ENCODE measurements at regions not wholly inside any gene's neighbourhood (a gene's known extent, or its start where the extent isn't known, plus 50 kb on each side); places are given as distances from the start of the nearest gene placed in this dataset.

DNA sequence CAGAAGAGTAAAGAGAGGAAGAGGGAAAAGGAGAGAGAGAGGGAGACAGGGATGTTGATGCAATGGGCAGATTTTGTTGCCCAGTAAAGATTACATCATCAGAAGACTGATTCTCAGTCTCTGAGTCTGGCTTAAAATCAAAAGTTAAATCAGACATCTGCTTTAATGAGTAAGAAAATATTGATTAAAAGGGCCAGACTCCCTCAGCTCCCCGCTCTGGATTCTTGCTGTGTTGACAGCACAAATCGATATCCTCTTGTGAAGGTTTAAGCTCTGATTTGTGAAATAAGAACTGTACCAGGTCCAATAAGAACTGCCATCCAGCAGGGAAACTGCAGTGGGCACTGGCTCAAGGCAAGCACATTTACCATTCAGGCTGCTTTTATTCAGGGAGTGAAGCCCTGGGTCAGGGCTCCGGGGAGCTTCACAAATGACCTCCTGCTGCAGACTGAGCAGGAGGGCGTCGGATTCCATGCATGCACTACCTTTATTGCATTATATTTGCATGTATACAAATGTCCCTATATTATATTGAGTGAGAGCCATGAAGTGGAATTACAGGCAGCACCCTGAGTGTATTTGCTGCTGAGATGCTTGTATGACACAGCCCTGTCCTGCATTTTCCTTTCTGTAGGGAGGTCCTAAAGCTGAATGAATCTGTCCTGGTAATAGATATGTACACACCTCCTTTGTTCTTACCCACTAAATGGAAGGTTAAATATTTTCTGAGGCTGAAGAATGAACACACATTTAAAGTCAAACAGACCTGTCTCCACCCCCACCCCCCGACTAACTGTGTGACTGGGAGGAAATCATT lies 401.5 kb downstream of the REEP3 start:
- no peak overlapping the region; the same call in 1 of the 2 replicates for H3K9ac ChIP-seq (ENCODE audit: low read depth, low read length)
- H3K4me3 ChIP-seq (ENCODE audit: low read depth, low read length) = no peak overlapping the region
- H3K36me3 ChIP-seq (ENCODE audit: control insufficient read depth, insufficient read depth, low read length) = no peaks in the 10 kb centered on the region
- peaks cover 31% of the 10 kb centered on the region for H3K4me1 ChIP-seq (ENCODE audit: control insufficient read depth, insufficient read depth, low read length)
- peak overlapping the region; percentile 54 for H3K27ac ChIP-seq (ENCODE audit: low read depth, low read length)
- no peaks in the 10 kb centered on the region for H3K9me3 ChIP-seq (ENCODE audit: control insufficient read depth, insufficient read depth, low read length)
- no peaks in the 10 kb centered on the region for H3K27me3 ChIP-seq (ENCODE audit: control insufficient read depth, insufficient read depth, low read length)

DNA sequence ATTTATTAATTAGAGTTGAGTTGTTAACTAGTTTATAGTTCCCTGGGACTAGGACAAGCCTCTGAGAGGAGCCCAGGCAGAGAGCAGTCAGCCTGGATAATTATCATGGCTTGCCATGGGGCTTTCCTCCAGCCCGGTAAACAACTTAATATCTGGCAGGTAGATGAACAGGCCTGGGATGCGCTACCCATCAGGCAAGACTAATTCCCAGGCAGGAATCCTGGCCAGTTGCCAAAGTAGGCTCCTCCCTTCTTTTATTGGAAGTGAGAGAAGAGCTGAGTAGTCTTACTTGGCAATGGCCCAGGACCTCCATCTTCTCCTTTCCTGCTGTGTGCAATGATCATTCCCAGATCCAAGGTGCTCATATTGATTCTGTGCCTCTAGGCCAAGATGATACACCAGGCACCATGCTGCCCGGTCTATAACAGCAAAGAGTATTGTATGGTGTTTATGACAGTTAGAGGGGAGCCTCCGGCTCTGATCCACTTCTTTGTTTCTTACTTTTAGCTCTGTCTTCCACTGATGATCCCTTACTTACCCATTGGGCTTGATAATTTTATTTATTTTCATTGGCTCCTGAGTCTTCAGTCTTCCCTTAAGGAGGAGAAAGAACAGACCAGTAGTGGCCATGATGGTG lies 408.7 kb downstream of the REEP3 start:
- Histone ChIP-seq H3K4me1 (ENCODE audit: control insufficient read depth, insufficient read depth, low read length) (peaks cover 7% of the 10 kb centered on the region; the same call in 1 of the 2 replicates), H3K27me3 (ENCODE audit: control insufficient read depth, insufficient read depth, low read length) (no peaks in the 10 kb centered on the region), H3K9me3 (ENCODE audit: control insufficient read depth, insufficient read depth, low read length) (no peaks in the 10 kb centered on the region), H3K9ac (ENCODE audit: low read depth, low read length) (no peak overlapping the region), H3K36me3 (ENCODE audit: control insufficient read depth, insufficient read depth, low read length) (no peaks in the 10 kb centered on the region), H3K27ac (ENCODE audit: low read depth, low read length) (no peak overlapping the region), H3K4me3 (ENCODE audit: low read depth, low read length) (no peak overlapping the region)

DNA sequence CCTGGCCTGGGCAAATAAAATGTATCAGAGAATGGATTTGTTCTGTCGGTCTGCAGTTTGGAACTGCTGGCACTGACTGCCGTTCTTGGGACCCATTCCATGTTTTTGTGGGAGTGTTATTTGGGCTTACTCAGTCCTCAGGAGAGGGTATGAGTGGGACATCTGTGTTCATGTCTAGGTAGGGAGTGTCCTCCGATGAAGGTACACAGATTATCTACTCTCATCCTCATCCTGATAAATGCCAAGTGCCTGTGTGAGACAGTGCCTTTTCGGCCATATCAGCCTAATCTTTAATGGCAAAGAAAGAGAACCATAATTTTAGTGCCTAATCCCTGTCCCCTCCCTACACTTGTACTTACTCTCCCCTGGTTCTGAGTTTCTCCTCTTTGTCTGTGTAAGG lies 409.4 kb downstream of the REEP3 start:
- Histone ChIP-seq H3K4me3 (ENCODE audit: low read depth, low read length) (no peak overlapping the region), H3K36me3 (ENCODE audit: control insufficient read depth, insufficient read depth, low read length) (no peaks in the 10 kb centered on the region), H3K9me3 (ENCODE audit: control insufficient read depth, insufficient read depth, low read length) (no peaks in the 10 kb centered on the region), H3K9ac (ENCODE audit: low read depth, low read length) (no peak overlapping the region), H3K4me1 (ENCODE audit: control insufficient read depth, insufficient read depth, low read length) (peaks cover 7% of the 10 kb centered on the region; the same call in 1 of the 2 replicates), H3K27ac (ENCODE audit: low read depth, low read length) (no peak overlapping the region), H3K27me3 (ENCODE audit: control insufficient read depth, insufficient read depth, low read length) (no peaks in the 10 kb centered on the region)

DNA sequence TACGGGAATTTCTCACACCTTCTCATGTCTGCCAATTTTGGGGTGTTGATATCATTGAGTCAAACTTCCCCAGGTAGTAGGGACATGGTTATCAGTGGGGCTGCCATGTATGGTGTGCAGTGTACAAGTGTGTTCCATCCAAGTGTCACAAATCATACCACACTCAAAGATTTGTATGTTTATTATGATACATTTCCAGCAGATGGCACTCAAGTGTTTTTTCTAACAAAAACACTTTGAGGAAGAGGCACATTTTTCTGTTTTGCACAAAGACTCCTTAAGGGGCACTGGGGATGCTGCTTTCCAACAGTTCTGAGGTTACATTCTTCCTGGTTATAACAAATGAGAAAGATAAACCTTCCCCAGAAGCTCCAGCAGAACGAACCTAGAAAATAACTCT lies 414.5 kb downstream of the REEP3 start:
- no peak overlapping the region for H3K27ac ChIP-seq (ENCODE audit: low read depth, low read length)
- no peak overlapping the region for H3K9ac ChIP-seq (ENCODE audit: low read depth, low read length)
- H3K4me1 ChIP-seq (ENCODE audit: control insufficient read depth, insufficient read depth, low read length) = peaks cover 17% of the 10 kb centered on the region
- H3K36me3 ChIP-seq (ENCODE audit: control insufficient read depth, insufficient read depth, low read length) = no peaks in the 10 kb centered on the region
- H3K9me3 ChIP-seq (ENCODE audit: control insufficient read depth, insufficient read depth, low read length) = no peaks in the 10 kb centered on the region
- H3K27me3 ChIP-seq (ENCODE audit: control insufficient read depth, insufficient read depth, low read length) = no peaks in the 10 kb centered on the region
- no peak overlapping the region for H3K4me3 ChIP-seq (ENCODE audit: low read depth, low read length)

DNA sequence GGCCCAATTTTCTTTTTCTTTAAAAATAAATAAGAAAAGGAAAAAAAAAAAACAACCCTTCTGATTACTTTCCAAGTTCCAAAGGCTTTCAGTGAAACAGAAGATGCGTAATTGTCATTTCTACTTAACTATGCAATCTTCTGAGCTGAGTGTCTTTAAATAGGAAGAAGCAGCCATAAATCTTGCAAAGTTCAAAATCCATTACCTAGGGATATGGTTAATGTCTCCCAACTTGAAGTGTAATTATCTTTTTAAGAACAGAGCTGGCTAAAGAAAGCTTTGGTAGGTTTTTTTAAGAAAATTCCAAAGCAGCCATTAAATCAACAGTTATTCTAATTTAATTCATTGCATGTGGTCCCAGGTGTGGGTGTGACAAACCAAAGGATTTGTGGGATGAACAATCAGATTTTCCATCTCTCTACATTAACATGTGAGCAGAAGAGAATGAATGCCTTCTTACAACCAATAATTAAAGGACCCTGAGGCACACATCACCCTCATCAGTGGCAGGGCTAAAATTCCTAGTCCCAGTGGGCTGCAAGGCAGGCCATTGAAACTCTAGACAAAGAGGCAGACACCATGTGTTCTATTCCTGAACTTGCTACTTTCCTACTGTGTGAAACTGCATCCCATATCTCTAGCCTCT lies 419.2 kb downstream of the REEP3 start:
- no peaks in the 10 kb centered on the region for H3K27me3 ChIP-seq (ENCODE audit: control insufficient read depth, insufficient read depth, low read length)
- no peaks in the 10 kb centered on the region for H3K36me3 ChIP-seq (ENCODE audit: control insufficient read depth, insufficient read depth, low read length)
- peaks cover 16% of the 10 kb centered on the region for H3K4me1 ChIP-seq (ENCODE audit: control insufficient read depth, insufficient read depth, low read length)
- H3K27ac ChIP-seq (ENCODE audit: low read depth, low read length) = peak overlapping the region; percentile 49
- no peak overlapping the region for H3K4me3 ChIP-seq (ENCODE audit: low read depth, low read length)
- H3K9me3 ChIP-seq (ENCODE audit: control insufficient read depth, insufficient read depth, low read length) = no peaks in the 10 kb centered on the region
- H3K9ac ChIP-seq (ENCODE audit: low read depth, low read length) = no peak overlapping the region

DNA sequence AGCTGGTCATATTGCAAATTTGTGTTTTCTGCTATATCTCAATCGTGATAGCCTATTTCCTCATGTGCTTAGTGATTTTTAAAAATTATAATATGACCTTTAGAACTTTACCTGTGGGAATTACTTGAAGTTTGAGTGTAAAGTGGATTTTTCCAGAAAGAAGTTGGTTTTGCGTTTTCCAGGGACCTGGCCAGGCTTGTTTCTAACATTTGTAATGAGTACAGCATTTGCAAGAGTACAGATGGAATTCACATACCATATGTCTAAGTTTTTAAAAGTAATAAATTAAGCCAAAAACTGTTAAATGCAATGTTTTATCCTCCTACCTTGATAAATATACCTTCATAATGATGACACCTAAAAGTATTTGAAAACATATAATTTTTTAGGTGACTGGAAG lies 443.2 kb downstream of the REEP3 start:
- Histone ChIP-seq H3K27me3 (ENCODE audit: control insufficient read depth, insufficient read depth, low read length) (no peaks in the 10 kb centered on the region), H3K9me3 (ENCODE audit: control insufficient read depth, insufficient read depth, low read length) (0 out of 2 replicates have a peak, but pooled peaks cover 7% of the 10 kb centered on the region), H3K27ac (ENCODE audit: low read depth, low read length) (no peak overlapping the region), H3K4me1 (ENCODE audit: control insufficient read depth, insufficient read depth, low read length) (no peaks in the 10 kb centered on the region), H3K36me3 (ENCODE audit: control insufficient read depth, insufficient read depth, low read length) (no peaks in the 10 kb centered on the region), H3K4me3 (ENCODE audit: low read depth, low read length) (no peak overlapping the region), H3K9ac (ENCODE audit: low read depth, low read length) (no peak overlapping the region)

DNA sequence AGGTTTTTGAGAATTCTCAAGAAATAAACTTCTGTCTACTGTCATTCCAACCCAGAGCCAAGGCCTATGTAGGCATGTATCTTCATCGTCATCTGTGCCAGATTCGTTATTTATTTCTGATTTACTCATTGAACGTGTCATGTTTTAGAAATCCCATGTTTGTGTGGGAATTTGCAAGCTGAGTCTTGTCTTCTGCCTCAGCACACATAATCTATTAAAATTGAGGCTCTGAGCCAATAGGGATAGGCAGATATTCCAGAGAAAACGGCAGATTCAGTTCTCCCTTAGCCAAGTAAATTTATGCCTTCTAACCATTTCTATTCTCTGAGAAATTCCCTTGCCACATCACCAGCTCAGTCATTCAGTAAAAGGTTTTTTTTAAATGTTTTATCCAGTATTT lies 444.6 kb downstream of the REEP3 start:
- Histone ChIP-seq H3K27ac (ENCODE audit: low read depth, low read length) (no peak overlapping the region), H3K4me1 (ENCODE audit: control insufficient read depth, insufficient read depth, low read length) (no peaks in the 10 kb centered on the region), H3K9me3 (ENCODE audit: control insufficient read depth, insufficient read depth, low read length) (0 out of 2 replicates have a peak, but pooled peaks cover 7% of the 10 kb centered on the region), H3K27me3 (ENCODE audit: control insufficient read depth, insufficient read depth, low read length) (no peaks in the 10 kb centered on the region), H3K36me3 (ENCODE audit: control insufficient read depth, insufficient read depth, low read length) (no peaks in the 10 kb centered on the region), H3K9ac (ENCODE audit: low read depth, low read length) (no peak overlapping the region), H3K4me3 (ENCODE audit: low read depth, low read length) (no peak overlapping the region)

DNA sequence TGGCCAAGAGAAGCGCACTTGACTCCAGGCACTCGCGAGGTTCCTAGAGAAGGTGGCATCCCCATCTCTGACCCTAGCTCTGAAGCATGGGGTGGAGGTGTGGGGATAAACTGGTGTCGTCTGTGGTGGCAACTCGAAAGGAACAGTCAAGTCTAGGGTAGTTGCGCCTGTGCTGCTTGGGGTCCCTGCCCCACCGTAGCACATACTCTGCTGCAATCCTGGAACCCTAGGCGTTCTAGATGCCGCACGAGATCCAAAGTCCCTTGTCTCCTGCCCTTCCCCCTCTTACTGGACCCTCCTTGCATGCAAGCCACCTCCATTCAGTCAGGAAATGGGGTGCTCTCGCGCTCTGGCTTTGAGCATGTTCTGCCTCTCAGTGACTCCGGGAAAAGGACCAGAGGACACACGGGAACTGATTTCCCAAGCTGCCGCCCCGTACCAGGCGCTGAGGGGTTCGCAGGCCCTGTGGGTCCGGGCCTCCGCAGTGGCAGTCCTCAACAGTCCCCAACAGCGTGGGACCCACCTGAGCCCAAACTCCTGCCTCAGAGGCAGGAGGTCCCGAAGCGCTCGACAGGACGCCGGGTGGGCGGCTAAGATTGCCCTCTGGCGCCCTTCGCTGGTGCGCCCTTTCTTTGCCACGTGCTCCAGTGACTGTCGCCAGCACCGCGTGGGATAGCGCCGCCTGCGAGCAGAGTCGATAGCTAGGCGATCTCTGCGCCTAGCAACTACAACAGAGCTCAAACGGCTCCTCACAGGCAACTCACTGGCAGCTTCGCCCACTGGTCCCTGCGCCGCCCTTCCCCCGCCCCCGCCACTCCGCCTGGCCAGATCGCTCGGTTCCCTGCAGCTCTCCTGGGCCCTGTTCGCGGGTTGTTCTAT lies 452.0 kb downstream of the REEP3 start:
- Histone ChIP-seq H3K4me3 (ENCODE audit: low read depth, low read length) (no peak overlapping the region), H3K36me3 (ENCODE audit: control insufficient read depth, insufficient read depth, low read length) (no peaks in the 10 kb centered on the region), H3K27me3 (ENCODE audit: control insufficient read depth, insufficient read depth, low read length) (no peaks in the 10 kb centered on the region), H3K4me1 (ENCODE audit: control insufficient read depth, insufficient read depth, low read length) (no peaks in the 10 kb centered on the region), H3K27ac (ENCODE audit: low read depth, low read length) (no peak overlapping the region), H3K9me3 (ENCODE audit: control insufficient read depth, insufficient read depth, low read length) (0 out of 2 replicates have a peak, but pooled peaks cover 7% of the 10 kb centered on the region), H3K9ac (ENCODE audit: low read depth, low read length) (no peak overlapping the region)

DNA sequence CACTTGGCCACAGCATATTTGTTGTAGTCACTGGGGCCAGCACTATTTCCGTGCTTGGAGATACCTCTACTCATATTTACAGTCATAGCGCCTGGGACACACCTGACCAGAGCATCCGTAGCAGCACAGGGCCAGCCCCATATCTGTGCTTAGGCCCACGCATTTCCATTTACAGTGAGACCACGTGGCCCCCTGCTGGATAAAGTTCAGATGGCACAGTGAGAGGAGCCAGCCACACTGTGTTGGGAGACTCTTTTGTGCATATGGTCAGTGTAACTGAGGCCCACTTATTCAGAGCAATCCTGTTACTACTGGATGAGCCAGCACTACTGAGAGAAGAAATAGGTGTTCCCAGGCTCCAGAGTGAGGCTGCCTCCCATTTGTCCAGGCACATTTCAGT lies 455.3 kb downstream of the REEP3 start:
- Histone ChIP-seq H3K27ac (ENCODE audit: low read depth, low read length) (no peak overlapping the region), H3K36me3 (ENCODE audit: control insufficient read depth, insufficient read depth, low read length) (no peaks in the 10 kb centered on the region), H3K4me3 (ENCODE audit: low read depth, low read length) (no peak overlapping the region), H3K27me3 (ENCODE audit: control insufficient read depth, insufficient read depth, low read length) (no peaks in the 10 kb centered on the region), H3K9me3 (ENCODE audit: control insufficient read depth, insufficient read depth, low read length) (no peaks in the 10 kb centered on the region), H3K4me1 (ENCODE audit: control insufficient read depth, insufficient read depth, low read length) (no peaks in the 10 kb centered on the region), H3K9ac (ENCODE audit: low read depth, low read length) (no peak overlapping the region)

DNA sequence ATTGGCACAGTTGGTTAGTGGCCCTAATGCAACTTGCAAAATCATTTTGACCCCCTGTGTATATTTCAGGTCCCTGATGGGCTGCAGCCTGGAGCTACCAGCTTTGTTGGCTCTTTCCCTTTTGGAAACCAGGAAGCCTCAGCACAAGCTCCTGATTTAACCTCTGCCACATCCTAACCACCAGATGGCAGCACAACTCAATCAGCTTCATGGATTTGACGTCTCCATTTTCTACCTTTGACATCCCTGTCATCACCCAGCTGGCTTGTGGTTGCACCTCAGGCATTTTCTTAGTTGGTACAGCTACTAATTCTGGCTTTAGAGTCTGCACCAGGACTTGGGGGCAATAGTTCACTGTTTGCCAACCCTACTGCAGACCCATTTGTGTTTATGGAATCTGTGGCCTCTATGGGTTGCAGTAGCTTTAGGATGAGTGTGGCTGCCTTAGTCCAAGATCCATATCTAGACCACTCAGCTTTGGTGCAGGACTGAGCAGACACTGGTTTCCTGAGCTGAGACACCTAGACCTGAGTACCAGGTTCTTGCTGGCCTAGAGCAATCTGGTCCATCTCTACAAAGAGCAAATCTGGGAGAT lies 456.2 kb downstream of the REEP3 start:
- H3K4me1 ChIP-seq (ENCODE audit: control insufficient read depth, insufficient read depth, low read length) = no peaks in the 10 kb centered on the region
- H3K36me3 ChIP-seq (ENCODE audit: control insufficient read depth, insufficient read depth, low read length) = no peaks in the 10 kb centered on the region

More for the DNA sequence above, 456.2 kb downstream of the REEP3 start:
- no peaks in the 10 kb centered on the region for H3K27me3 ChIP-seq (ENCODE audit: control insufficient read depth, insufficient read depth, low read length)
- H3K4me3 ChIP-seq (ENCODE audit: low read depth, low read length) = no peak overlapping the region
- no peak overlapping the region for H3K27ac ChIP-seq (ENCODE audit: low read depth, low read length)
- H3K9me3 ChIP-seq (ENCODE audit: control insufficient read depth, insufficient read depth, low read length) = no peaks in the 10 kb centered on the region
- no peak overlapping the region for H3K9ac ChIP-seq (ENCODE audit: low read depth, low read length)
